ENCODE measurements at regions not wholly inside any gene's neighbourhood (a gene's known extent, or its start where the extent isn't known, plus 50 kb on each side); places are given as distances from the start of the nearest gene placed in this dataset.

GRCh38 chr2:35787302-35788031, 568.1 kb upstream of the CRIM1 start:
- DNase-seq (ENCODE audit: low read depth): no peak
- no peak overlapping the region for H3K4me3 ChIP-seq (ENCODE audit: low read depth, low read length)
- TF ChIP-seq CTCF (IDR thresholded peaks at IDR 0.05; ENCODE audit: insufficient read depth, low read depth, low read length, missing control alignments): no peak

- no peak overlapping the region for H3K4me3 ChIP-seq (ENCODE audit: low read depth, low read length)
- no peak for TF ChIP-seq CTCF (IDR thresholded peaks at IDR 0.05; ENCODE audit: insufficient read depth, low read depth, low read length, missing control alignments)
- no peak for DNase-seq (ENCODE audit: low read depth)
Observed at GRCh38 chr2:35785564-35785963, 570.0 kb upstream of the CRIM1 start.

- TF ChIP-seq CTCF (IDR thresholded peaks at IDR 0.05; ENCODE audit: insufficient read depth, low read depth, low read length, missing control alignments): no peak
- no peak overlapping the region for H3K4me3 ChIP-seq (ENCODE audit: low read depth, low read length)
- DNase-seq (ENCODE audit: low read depth): no peak
Observed at GRCh38 chr2:35784777-35785176, 570.8 kb upstream of the CRIM1 start.

- H3K4me3 ChIP-seq (ENCODE audit: low read depth, low read length): no peak overlapping the region
- TF ChIP-seq CTCF (IDR thresholded peaks at IDR 0.05; ENCODE audit: insufficient read depth, low read depth, low read length, missing control alignments): no peak
- DNase-seq (ENCODE audit: low read depth): no peak
Observed at GRCh38 chr2:35783723-35784122, 571.9 kb upstream of the CRIM1 start.

- no peak for TF ChIP-seq CTCF (IDR thresholded peaks at IDR 0.05; ENCODE audit: insufficient read depth, low read depth, low read length, missing control alignments)
- H3K4me3 ChIP-seq (ENCODE audit: low read depth, low read length): no peak overlapping the region
- DNase-seq (ENCODE audit: low read depth): no peak
Observed at GRCh38 chr2:35741556-35741955, 614.0 kb upstream of the CRIM1 start.

- DNase-seq (ENCODE audit: low read depth): no peak
- H3K4me3 ChIP-seq (ENCODE audit: low read depth, low read length): no peak overlapping the region
- no peak for TF ChIP-seq CTCF (IDR thresholded peaks at IDR 0.05; ENCODE audit: insufficient read depth, low read depth, low read length, missing control alignments)
Observed at GRCh38 chr2:35731674-35732073, 623.9 kb upstream of the CRIM1 start.

GRCh38 chr2:35714883-35715282, 640.7 kb upstream of the CRIM1 start:
- TF ChIP-seq CTCF (IDR thresholded peaks at IDR 0.05; ENCODE audit: insufficient read depth, low read depth, low read length, missing control alignments): no peak
- H3K4me3 ChIP-seq (ENCODE audit: low read depth, low read length): no peak overlapping the region
- no peak for DNase-seq (ENCODE audit: low read depth)

All from GM12865 (cell line).